ENCODE measurements at regions not wholly inside any gene's neighbourhood (a gene's known extent, or its start where the extent isn't known, plus 50 kb on each side); places are given as distances from the start of the nearest gene placed in this dataset.

- ATAC-seq (no peak), DNase-seq (ENCODE audit: extremely low read depth in 1 of 4, low spot score in 3 of 4) (no peak), FAIRE-seq (no peak)
- ChIA-PET POLR2A (no interaction called here), CTCF (ENCODE audit: low intra/inter-chr PET ratio) (no interaction called here)
- H3K9ac ChIP-seq (ENCODE audit: insufficient read depth in 1 of 2, low read depth in 2 of 2, low read length in 2 of 2), result no peak overlapping the region
- no peaks in the 10 kb centered on the region for H3K9me3 ChIP-seq (replicated peaks; ENCODE audit: control insufficient read depth, insufficient read depth, low read depth, low read length)
- no peaks in the 10 kb centered on the region for H3K4me1 ChIP-seq (replicated peaks in 1 of 2; ENCODE audit: control insufficient read depth in 2 of 2, insufficient read depth in 2 of 2, low read length in 2 of 2)
- BruUV-seq (replicated peaks), result no TSS peak
- in situ Hi-C loops (cut with MboI) (no loop called here), intact Hi-C loops (cut with micrococcal nuclease) (no loop called here)
- TF ChIP-seq ELF4 (CRISPR knock-in tag; IDR thresholded peaks at IDR 0.05) (no peak), ZBTB26 (CRISPR knock-in tag; IDR thresholded peaks at IDR 0.05) (no peak), CTBP1 (IDR thresholded peaks at IDR 0.05; ENCODE audit: borderline replicate concordance) (no peak), ARNT (IDR thresholded peaks at IDR 0.05) (no peak), MYNN (IDR thresholded peaks at IDR 0.05) (no peak), MYNN (CRISPR knock-in tag; IDR thresholded peaks at IDR 0.05) (no peak)
- no peak overlapping the region for H3K27ac ChIP-seq (ENCODE audit: extremely low read depth, low read depth, low read length)
- no peaks in the 10 kb centered on the region for H3K36me3 ChIP-seq (ENCODE audit: control insufficient read depth, insufficient read depth, low read length)
- no peak overlapping the region for H3K4me3 ChIP-seq
- no peak overlapping the region for H3K4me2 ChIP-seq (ENCODE audit: insufficient read depth, low read length)
- H3K79me2 ChIP-seq (ENCODE audit: control insufficient read depth, insufficient read depth, low read length), result no peaks in the 10 kb centered on the region
- 27% methylated on average over 4 of the region's 4 CpGs for WGBS (ENCODE audit: insufficient coverage, low coverage, missing lambda C conversion rate)
- no peaks in the 10 kb centered on the region for H4K20me1 ChIP-seq (replicated peaks; ENCODE audit: control insufficient read depth, insufficient read depth, low read length)
- H2AFZ ChIP-seq (ENCODE audit: low read depth, low read length), result no peak overlapping the region
- no peaks in the 10 kb centered on the region for H3K9me1 ChIP-seq (ENCODE audit: control insufficient read depth, insufficient read depth, low read length)
- peaks cover 0 to 8% of the 10 kb centered on the region in 2 experiments; a peak in 1 of 5 replicates for H3K27me3 ChIP-seq (ENCODE audit: control insufficient read depth in 2 of 2, insufficient read depth in 2 of 2, low read length in 2 of 2)
Observed at GRCh38 chr10:4038000-4038399, 253.0 kb upstream of the KLF6 start.

GRCh38 chr10:4035599-4035945 lies 250.6 kb upstream of the KLF6 start:
- intact Hi-C loops (cut with micrococcal nuclease), result no loop called here
- Histone ChIP-seq H3K9me1 (ENCODE audit: control insufficient read depth, insufficient read depth, low read length) (no peaks in the 10 kb centered on the region), H3K36me3 (ENCODE audit: control insufficient read depth, insufficient read depth, low read length) (no peaks in the 10 kb centered on the region), H2AFZ (ENCODE audit: low read depth, low read length) (no peak overlapping the region; the same call in 1 of the 2 replicates), H3K27me3 (ENCODE audit: control insufficient read depth in 2 of 2, insufficient read depth in 2 of 2, low read length in 2 of 2) (peaks cover 0 to 8% of the 10 kb centered on the region in 2 experiments; a peak in 1 of 5 replicates), H4K20me1 (replicated peaks; ENCODE audit: control insufficient read depth, insufficient read depth, low read length) (no peaks in the 10 kb centered on the region), H3K27ac (ENCODE audit: extremely low read depth, low read depth, low read length) (no peak overlapping the region), H3K4me1 (replicated peaks in 1 of 2; ENCODE audit: control insufficient read depth in 2 of 2, insufficient read depth in 2 of 2, low read length in 2 of 2) (no peaks in the 10 kb centered on the region), H3K9ac (ENCODE audit: insufficient read depth in 1 of 2, low read depth in 2 of 2, low read length in 2 of 2) (no peak overlapping the region), H3K4me3 (no peak overlapping the region), H3K79me2 (ENCODE audit: control insufficient read depth, insufficient read depth, low read length) (no peaks in the 10 kb centered on the region), H3K4me2 (ENCODE audit: insufficient read depth, low read length) (no peak overlapping the region), H3K9me3 (replicated peaks; ENCODE audit: control insufficient read depth, insufficient read depth, low read depth, low read length) (no peaks in the 10 kb centered on the region)
- no peak for FAIRE-seq
- CTCF ChIA-PET (ENCODE audit: low intra/inter-chr PET ratio), result no interaction called here
- TF ChIP-seq NCOA1 (IDR thresholded peaks at IDR 0.05; ENCODE audit: low read depth), result no peak
- TF ChIP-seq JUND (IDR thresholded peaks at IDR 0.05; ENCODE audit: borderline replicate concordance, low read depth, low read length), result no peak
- no peak for TF ChIP-seq JUND (tag; IDR thresholded peaks at IDR 0.05; ENCODE audit: borderline replicate concordance, low read depth, low read length)
- TF ChIP-seq CBX2 (IDR thresholded peaks at IDR 0.05; ENCODE audit: insufficient read depth, low read length, poor library complexity, severe bottlenecking), result no peak
- no peak for TF ChIP-seq ZNF778 (CRISPR knock-in tag; IDR thresholded peaks at IDR 0.05)
- no peak for TF ChIP-seq LCOR (CRISPR knock-in tag; IDR thresholded peaks at IDR 0.05)
- POLR2A ChIA-PET, result no interaction called here
- BruUV-seq (replicated peaks), result no TSS peak
- 51% methylated on average over 3 of the region's 3 CpGs for WGBS (ENCODE audit: insufficient coverage, low coverage, missing lambda C conversion rate)
- no peak for DNase-seq (ENCODE audit: extremely low read depth in 1 of 4, low spot score in 3 of 4)
- in situ Hi-C loops (cut with MboI), result no loop called here
- no peak for ATAC-seq

Measured in K562 (cell line).